ENCODE measurements at regions not wholly inside any gene's neighbourhood (a gene's known extent, or its start where the extent isn't known, plus 50 kb on each side); places are given as distances from the start of the nearest gene placed in this dataset.

DNA sequence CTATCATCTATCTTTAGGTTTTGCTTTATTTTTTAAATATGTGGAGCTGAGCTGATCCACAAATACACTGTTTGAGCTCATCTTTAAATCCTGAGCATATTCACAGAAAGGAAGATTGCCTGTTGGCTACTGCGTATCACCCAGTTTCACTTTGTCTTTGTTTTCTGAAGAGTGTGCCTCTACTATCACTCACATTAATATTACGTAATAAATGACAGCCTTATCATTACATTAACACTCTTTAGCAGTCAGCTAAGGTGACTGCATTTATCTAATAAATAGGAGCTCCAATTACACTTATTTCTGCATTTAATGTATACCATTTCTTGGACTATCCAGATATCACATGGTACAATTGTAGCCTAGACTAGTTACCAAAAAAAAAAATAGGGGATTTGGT is 511.7 kb downstream of the NR2F1-AS1 start:
- TF ChIP-seq, protein P1, sequence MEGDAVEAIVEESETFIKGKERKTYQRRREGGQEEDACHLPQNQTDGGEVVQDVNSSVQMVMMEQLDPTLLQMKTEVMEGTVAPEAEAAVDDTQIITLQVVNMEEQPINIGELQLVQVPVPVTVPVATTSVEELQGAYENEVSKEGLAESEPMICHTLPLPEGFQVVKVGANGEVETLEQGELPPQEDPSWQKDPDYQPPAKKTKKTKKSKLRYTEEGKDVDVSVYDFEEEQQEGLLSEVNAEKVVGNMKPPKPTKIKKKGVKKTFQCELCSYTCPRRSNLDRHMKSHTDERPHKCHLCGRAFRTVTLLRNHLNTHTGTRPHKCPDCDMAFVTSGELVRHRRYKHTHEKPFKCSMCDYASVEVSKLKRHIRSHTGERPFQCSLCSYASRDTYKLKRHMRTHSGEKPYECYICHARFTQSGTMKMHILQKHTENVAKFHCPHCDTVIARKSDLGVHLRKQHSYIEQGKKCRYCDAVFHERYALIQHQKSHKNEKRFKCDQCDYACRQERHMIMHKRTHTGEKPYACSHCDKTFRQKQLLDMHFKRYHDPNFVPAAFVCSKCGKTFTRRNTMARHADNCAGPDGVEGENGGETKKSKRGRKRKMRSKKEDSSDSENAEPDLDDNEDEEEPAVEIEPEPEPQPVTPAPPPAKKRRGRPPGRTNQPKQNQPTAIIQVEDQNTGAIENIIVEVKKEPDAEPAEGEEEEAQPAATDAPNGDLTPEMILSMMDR (conservative IDR thresholded peaks at IDR 0.05): no peak
- no peak for TF ChIP-seq ZFX (IDR thresholded peaks at IDR 0.05)
